H54 (cell line): ENCODE measurements at regions not wholly inside any gene's neighbourhood (a gene's known extent, or its start where the extent isn't known, plus 50 kb on each side); places are given as distances from the start of the nearest gene placed in this dataset.
A peak's percentile ranks its signal among the peaks of the same experiment; 100 is the strongest.

ENCODE experiments used
- DNase-seq: peaks from one replicate; pipeline ENCODE4 v3.0.0; 2011; ENCODE audit warnings: low spot score, mixed read lengths; ENCODE audit not compliant: insufficient read length
- FAIRE-seq: peaks from 3 replicates; lab custom pipeline; 2011; peaks lifted over from hg19 to GRCh38; lab: Jason Lieb, UNC
- POLR2A ChIP-seq: IDR thresholded peaks from 2 replicates; pipeline ENCODE4 v1.6.1; 2011; ENCODE audit warnings: low read depth, mild to moderate bottlenecking, low read length

GRCh38 chr15:70198441-70199123, 100.9 kb upstream of the TLE3 start:
- DNase-seq (no peak), FAIRE-seq (no peak)
- TF ChIP-seq POLR2A = no peak

DNA sequence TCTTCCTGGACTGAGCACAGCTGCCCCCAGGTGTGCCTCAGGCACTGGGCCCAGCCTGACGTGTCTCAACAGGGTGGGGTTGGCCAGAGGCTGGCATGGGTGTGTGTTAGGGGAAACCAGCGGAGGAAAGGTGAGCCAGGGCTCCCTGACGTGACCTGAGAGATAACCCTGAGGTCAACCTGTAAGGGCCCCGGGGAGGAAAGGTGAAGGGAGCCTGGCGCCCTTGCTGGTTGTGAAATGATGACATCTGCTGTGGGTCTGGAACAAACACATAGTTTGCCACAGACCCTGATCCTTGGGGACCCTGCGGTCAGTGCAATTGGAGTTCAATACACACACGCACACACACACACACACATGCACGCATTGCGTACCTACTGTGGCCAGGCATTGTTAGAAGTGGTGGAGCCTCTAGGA, 100.2 kb upstream of the TLE3 start:
- no peak for DNase-seq

DNA sequence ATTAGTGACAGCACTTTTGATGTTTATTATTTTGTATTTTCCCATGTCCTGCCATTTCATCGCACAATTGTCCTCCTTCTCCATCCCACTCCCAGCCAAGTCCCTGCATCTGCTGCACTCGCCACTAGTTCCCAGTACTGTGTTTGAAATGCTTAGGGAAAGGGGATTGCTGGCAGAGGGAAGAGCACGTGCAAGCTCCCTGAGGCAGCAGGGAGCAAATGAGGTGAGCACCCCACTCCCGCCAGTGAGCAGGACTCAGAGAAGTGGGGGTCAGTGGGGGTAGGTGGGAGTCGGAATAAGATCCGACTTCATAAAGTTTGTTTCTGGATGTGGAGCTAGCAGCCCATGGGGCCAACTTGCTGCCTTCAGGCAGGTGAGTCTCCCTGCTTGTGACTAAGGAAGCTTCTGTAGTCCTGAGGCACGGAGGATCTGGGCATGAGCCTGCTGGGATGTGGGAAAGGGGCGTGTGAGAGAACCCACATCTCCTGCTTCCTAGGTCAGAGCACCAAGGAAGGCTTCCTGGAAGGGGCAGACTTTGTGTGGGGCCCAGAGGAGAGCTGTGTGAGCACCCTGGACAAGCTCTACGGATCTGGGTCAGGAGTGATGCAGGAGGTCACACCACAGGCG, 99.7 kb upstream of the TLE3 start:
- DNase-seq = no peak

More for the DNA sequence above, 100.2 kb upstream of the TLE3 start:
- no peak for TF ChIP-seq POLR2A
- no peak for FAIRE-seq

DNA sequence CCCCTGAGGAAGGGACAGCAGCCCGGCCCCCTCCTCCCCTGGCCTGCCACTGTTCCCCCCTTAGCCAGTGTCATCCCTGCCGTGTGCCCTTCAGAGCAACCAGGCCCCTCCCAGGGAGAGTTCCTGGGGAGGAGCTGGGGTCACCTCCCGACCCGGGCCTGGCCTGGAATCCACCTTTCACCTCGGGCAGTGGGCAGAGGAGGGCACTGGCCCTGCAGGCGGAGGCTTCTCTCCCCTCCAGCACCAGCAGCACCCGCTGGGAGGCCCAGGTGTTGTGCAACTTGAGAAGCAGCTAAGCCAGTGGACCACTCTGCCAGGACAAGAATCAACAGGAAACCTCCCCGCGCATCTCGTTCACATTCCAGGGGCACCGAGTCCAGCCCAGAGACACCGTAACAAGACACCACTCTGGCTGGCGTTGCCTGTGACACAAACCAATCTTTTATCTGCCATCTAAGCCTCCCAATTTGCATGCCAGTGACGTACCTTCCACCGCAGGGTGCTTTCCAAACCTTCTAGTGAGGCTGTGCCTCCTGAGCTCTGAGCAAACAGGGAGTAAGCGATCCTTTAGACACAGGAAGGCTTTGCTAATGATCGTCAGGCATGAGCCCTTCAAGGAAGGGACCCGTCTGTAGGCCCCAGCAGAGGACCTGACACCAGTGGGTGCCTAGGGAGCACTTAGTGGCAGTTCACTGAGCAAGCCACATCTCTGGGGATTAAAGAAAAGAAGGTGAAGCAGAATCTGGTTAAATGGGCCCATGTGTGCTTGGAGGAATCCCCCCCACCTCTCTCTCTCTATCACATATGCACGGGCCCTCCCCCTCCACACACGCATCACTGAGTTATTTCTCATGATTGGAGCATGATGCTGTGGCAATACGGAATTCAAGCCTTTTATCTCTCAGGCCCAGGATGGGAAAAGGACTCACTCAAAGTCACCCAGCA, 98.9 kb upstream of the TLE3 start:
- FAIRE-seq = no peak
- TF ChIP-seq POLR2A = peak; percentile 29; the same call in 1 of the 2 replicates
- peak; percentile 59 for DNase-seq

More for the DNA sequence above, 99.7 kb upstream of the TLE3 start:
- FAIRE-seq = no peak
- TF ChIP-seq POLR2A = no peak

DNA sequence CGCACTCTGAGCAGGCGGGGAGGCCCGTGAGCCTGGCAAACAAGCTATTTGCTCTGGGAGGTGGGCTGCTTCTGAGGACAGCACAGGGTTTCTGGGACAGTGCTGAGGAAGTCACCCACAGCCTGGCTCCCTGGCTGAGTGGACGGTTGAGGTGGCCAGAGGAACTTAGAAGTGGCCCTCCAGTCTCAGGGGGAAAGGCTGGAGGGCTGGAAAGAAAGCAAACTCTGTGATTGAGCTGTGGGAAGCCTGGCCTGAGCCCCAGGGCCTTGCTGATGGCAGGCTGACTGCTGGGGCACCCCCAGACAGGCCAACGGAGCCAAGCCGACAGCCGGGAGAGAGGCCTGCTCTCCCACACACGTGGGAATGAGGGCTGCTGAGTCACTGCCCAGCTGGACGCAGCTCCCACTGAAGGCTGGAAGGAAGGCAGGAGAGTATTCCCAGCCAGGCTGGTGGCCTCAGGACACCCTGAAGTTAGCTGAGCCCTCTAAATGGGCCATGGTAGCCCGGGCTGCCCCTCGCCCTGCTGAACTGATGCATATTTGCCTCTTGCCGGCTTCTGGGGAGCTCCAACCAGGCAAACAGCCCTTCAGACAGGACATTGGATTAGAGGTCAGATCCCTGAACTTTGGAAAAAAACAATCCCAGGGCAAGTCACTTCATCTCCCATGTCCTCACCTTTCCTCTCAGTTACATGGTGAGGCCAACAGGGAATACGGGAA, 98.0 kb upstream of the TLE3 start:
- TF ChIP-seq POLR2A = peak; percentile 50; the same call in 1 of the 2 replicates
- DNase-seq (peak; percentile 88), FAIRE-seq (no peak)

DNA sequence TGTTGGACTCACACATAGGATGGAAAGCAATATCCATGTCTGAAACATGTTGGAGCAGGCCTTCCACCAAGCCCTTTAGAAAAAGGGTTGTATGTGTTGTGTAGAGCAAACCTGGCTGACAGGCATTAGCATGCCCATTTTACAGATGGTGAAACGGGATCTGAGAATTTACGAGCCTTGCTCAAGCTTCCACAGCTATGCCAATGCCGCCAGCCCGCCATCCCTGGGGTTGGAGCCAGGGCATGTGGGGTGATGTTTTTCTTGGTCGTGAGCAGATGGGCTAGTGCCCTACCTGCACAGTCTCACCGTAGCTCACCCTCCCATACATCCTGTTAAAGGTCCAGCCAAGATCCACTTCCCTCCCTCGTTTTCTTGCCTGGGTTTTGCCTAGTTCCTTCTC, 97.5 kb upstream of the TLE3 start:
- no peak for TF ChIP-seq POLR2A
- FAIRE-seq = no peak
- DNase-seq = no peak

GRCh38 chr15:70194266-70194665, 96.5 kb upstream of the TLE3 start:
- no peak for TF ChIP-seq POLR2A
- DNase-seq (no peak), FAIRE-seq (no peak)

- FAIRE-seq = no peak
- no peak for TF ChIP-seq POLR2A
- DNase-seq = no peak
Observed at GRCh38 chr15:70193734-70194133, 96.0 kb upstream of the TLE3 start.

- FAIRE-seq (no peak), DNase-seq (no peak)
- TF ChIP-seq POLR2A = no peak
Observed at GRCh38 chr15:70192490-70192889, 94.8 kb upstream of the TLE3 start.

GRCh38 chr15:70192041-70192440, 94.3 kb upstream of the TLE3 start:
- FAIRE-seq (no peak), DNase-seq (no peak)
- no peak for TF ChIP-seq POLR2A

GRCh38 chr15:70190965-70191364, 93.2 kb upstream of the TLE3 start:
- no peak for FAIRE-seq
- no peak for TF ChIP-seq POLR2A
- DNase-seq = no peak

- FAIRE-seq (no peak), DNase-seq (no peak)
- no peak for TF ChIP-seq POLR2A
Observed at GRCh38 chr15:70189826-70190695, 92.3 kb upstream of the TLE3 start.
